Mammary epithelial cell (primary cell): ENCODE measurements at regions not wholly inside any gene's neighbourhood (a gene's known extent, or its start where the extent isn't known, plus 50 kb on each side); places are given as distances from the start of the nearest gene placed in this dataset.

Experiments
- EZH2 ChIP-seq: IDR thresholded peaks from 2 replicates; pipeline ENCODE4 v1.6.1; 2012; ENCODE audit warnings: low read length, inconsistent platforms, borderline replicate concordance
- TF ChIP-seq, protein P1 (sequence below), 2 donors: IDR thresholded peaks in 1 of 2; conservative IDR thresholded peaks in 1 of 2; 2 replicates each; pipeline ENCODE4 v1.5.1; 2011 to 2012; ENCODE audit warnings: inconsistent platforms in 2 of 2, low read length in 2 of 2, mild to moderate bottlenecking in 2 of 2, control low read depth in 1 of 2, low read depth in 1 of 2; ENCODE audit not compliant: insufficient read depth in 1 of 2; ENCODE audit errors: extremely low read depth in 1 of 2

DNA sequence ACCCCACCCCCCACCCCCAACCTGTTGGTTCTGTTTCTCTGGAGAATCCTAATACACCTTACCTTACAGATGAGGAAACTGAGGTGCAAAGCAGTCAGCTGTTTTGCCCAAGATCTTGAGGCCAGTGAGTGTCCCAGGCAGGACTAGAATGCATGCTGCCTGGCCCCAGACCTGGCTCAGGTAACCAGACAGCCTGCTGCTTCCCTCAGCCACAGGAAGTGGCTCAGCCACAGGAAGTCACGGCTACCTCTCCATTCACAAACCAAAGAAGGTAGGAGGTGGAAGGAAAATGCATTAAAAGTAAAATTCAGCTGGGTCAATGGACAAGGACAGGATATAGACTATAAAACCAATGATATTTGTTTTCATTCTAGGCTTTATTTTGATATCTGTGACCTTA, 517.6 kb downstream of the CD83 start:
- TF ChIP-seq, protein P1, sequence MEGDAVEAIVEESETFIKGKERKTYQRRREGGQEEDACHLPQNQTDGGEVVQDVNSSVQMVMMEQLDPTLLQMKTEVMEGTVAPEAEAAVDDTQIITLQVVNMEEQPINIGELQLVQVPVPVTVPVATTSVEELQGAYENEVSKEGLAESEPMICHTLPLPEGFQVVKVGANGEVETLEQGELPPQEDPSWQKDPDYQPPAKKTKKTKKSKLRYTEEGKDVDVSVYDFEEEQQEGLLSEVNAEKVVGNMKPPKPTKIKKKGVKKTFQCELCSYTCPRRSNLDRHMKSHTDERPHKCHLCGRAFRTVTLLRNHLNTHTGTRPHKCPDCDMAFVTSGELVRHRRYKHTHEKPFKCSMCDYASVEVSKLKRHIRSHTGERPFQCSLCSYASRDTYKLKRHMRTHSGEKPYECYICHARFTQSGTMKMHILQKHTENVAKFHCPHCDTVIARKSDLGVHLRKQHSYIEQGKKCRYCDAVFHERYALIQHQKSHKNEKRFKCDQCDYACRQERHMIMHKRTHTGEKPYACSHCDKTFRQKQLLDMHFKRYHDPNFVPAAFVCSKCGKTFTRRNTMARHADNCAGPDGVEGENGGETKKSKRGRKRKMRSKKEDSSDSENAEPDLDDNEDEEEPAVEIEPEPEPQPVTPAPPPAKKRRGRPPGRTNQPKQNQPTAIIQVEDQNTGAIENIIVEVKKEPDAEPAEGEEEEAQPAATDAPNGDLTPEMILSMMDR (conservative IDR thresholded peaks at IDR 0.05 in 1 of 2, IDR thresholded peaks at IDR 0.05 in 1 of 2; ENCODE audit: extremely low read depth in 1 of 2, insufficient read depth in 1 of 2, low read depth in 1 of 2, low read length in 2 of 2), result no peak
- no peak for TF ChIP-seq EZH2
